ENCODE measurements at regions not wholly inside any gene's neighbourhood (a gene's known extent, or its start where the extent isn't known, plus 50 kb on each side); places are given as distances from the start of the nearest gene placed in this dataset.

- DNase-seq = no peak
These were observed 91.2 kb upstream of the KCNJ15 start for GRCh38 chr21:38165466-38166172.

DNA sequence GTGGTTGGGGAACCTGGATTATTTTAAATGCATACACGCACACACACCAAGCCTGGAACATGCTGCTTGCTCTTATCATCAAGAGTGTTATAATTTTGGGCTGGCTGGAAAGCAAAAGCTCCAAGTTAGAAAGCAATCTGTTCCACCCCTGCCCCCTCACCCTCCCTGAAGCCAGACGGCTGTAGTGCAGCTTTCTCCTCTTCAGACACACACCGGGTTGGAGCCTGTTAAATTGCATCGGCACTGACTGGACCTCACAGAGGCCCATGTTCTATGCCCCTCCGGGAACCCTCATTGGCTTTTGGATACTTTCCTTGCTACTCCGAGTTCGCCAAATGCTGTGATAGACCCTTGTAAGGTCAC, 90.6 kb upstream of the KCNJ15 start:
- no peak for DNase-seq

GRCh38 chr21:38167345-38167744, 89.4 kb upstream of the KCNJ15 start:
- no peak for DNase-seq

GRCh38 chr21:38170283-38170682, 86.5 kb upstream of the KCNJ15 start:
- peak in 1 of 4 experiments; percentile 1 for DNase-seq

GRCh38 chr21:38170704-38171682, 85.8 kb upstream of the KCNJ15 start:
- no peak for DNase-seq

- no peak for DNase-seq
These were observed 85.0 kb upstream of the KCNJ15 start for GRCh38 chr21:38171723-38172344.

- no peak for DNase-seq
These were observed 83.3 kb upstream of the KCNJ15 start for GRCh38 chr21:38173276-38174035.

GRCh38 chr21:38175306-38175705, 81.5 kb upstream of the KCNJ15 start:
- no peak for DNase-seq

DNA sequence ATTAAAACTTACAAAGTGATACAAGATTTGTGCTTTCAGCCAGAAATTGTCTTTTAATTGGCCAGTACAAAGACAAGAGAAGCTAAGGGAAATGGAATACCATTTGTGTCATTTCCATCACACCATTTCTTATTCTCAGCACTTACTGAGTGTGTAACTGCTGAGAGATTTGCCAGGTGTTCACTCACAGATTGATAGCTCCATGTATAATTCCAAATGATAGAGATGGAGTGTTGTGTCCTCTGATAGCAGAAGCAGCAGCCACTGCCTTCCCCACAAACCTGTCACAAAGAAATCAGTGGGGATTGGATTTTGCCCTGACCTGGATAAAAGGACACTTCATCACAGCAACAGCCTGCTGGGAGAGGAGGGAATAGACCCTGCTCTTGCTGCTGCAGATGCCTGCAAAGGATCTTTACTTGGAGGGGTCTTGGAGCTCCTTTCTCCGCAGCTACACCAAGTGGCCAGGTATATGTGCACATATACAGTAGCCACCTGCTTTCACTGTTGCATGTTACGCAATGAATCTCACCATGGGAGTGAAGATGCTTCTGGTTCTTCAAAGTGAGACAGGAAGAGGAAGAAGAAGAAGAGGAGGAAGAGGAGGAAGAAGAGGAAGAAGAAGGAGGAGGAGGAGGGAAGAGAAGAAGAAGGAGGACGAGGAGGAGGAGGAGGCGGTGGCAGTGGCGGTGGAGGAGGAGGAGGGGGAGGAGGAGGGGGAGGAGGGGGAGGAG, 78.7 kb upstream of the KCNJ15 start:
- DNase-seq = no peak

DNA sequence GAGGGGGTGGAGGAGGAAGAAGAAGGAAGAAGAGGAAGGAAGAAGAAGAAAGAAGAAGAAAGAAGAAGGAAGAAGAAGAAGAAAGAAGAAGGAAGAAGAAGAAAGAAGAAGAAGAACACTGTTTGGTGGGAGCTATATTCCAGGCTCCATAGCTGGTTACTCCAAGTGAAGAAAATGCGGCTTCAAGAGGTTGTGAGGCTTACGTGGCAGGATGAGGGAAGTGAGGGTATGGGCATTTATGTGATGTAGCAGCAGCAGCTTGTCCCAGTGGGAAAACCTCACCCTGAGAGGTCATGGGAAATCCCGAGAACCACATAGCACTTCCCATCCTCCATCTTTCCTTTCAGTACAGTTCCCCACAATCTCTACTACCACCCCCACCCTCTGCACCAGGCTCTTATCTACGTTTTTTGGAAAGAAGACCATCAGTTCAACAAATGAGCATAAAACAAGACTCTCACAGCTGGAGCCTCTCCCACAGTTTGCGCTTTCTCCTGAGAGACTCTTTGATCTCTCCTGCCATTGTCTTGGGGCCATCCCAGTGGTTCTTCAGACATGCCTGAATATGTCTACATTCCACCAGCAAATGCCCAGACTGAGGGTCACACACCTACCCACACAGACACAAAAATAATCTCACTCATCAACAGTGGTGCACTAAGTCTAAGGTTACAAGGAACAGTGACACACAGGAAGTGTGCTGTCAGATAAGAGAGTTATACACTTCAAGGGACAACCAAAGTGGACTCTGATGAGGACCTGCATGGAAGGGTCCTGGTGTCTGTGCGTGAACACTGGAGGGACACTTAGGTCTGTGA, 77.9 kb upstream of the KCNJ15 start:
- DNase-seq = no peak

- no peak for DNase-seq
These were observed 77.3 kb upstream of the KCNJ15 start for GRCh38 chr21:38179511-38179910.

DNA sequence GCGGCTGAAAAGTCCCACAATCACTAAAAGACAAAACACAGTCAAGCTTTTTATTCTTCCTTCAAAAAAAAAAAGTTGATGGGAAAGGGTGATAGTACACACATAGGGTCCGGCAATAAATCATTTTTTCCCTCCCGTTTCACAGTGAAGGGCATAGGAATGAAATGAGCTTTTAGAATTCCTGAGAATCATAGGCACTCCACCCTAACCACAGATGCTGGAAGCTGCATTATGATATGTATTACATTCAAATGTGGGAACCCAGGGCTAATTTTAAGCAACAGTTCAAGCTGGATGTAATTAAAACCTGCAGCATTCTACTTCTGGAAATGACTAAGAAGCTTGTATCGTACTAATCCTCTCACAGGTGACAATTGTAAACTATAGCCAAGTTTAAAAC, 75.7 kb upstream of the KCNJ15 start:
- no peak for DNase-seq

- no peak for DNase-seq
These were observed 74.3 kb upstream of the KCNJ15 start for GRCh38 chr21:38182370-38182985.

- no peak for DNase-seq
These were observed 72.8 kb upstream of the KCNJ15 start for GRCh38 chr21:38183961-38184360.

GRCh38 chr21:38186661-38187270, 70.0 kb upstream of the KCNJ15 start:
- no peak for DNase-seq

DNA sequence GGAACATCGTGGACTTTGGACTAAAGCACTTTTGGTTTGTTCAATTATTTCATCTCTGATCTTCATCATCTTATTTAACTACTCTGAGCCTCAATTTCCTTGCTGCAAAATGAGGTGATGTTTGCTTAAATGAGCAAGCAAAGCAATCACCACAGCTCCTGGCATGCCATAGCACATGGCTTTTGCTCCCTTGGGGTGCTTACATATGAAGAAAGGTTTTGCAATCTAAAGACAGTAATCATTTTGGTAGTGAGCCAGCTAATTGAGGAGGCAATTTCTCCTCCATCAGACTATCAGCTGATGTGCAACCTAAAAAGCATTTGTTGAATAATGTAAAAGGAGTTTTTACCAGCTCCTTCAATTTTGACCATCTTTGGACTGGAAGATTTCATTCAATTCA, 68.8 kb upstream of the KCNJ15 start:
- no peak for DNase-seq

DNA sequence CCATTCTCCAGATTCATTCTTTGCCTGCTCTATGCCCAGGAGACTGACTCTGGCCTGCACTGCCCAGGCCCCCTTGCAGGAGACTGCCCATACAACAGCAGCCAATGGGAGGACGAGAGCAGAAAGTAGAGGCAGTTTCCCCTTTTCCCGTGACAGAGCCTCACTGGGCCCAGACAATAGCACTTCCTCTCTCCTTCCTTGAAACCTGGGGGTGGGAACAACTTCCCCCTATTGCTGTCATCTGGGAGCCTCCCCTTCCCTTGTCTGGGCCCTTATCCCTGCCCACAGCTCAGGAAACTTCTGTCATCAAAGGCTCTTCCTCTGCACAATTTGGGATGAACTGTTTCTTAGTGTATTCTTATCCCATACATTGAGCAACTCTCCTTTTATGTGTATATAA, 60.8 kb upstream of the KCNJ15 start:
- no peak for DNase-seq

- DNase-seq = no peak
These were observed 54.0 kb upstream of the KCNJ15 start for GRCh38 chr21:38202811-38203210.

GRCh38 chr21:38203229-38203628, 53.6 kb upstream of the KCNJ15 start:
- DNase-seq = no peak

GRCh38 chr21:38205940-38206339, 50.9 kb upstream of the KCNJ15 start:
- DNase-seq = no peak
